ENCODE measurements at regions not wholly inside any gene's neighbourhood (a gene's known extent, or its start where the extent isn't known, plus 50 kb on each side); places are given as distances from the start of the nearest gene placed in this dataset.

GRCh38 chr3:161821591-161821990 lies 325.0 kb downstream of the OTOL1 start:
- 5% methylated on average over 1 of the region's 1 CpG for WGBS (ENCODE audit: missing lambda C conversion rate)
- H3K4me3 ChIP-seq = no peak overlapping the region
- ChIA-PET POLR2A (no interaction called here), CTCF (interaction anchor here (0.6 kb wide), 1 partner anchor 24 kb away, joined by 3 read pairs; no protein-coding TSS in a partner anchor)
- H3K4me2 ChIP-seq = no peak overlapping the region
- H3K27ac ChIP-seq = no peak overlapping the region
- no peaks in the 10 kb centered on the region for H3K9me3 ChIP-seq
- TF ChIP-seq HEYL (CRISPR knock-in tag; IDR thresholded peaks at IDR 0.05) (no peak), SMC3 (IDR thresholded peaks at IDR 0.05) (no peak), CHD2 (IDR thresholded peaks at IDR 0.05; ENCODE audit: low read length, partially characterized antibody) (no peak), MAX (IDR thresholded peaks at IDR 0.05) (no peak), MYC (IDR thresholded peaks at IDR 0.05; ENCODE audit: borderline replicate concordance, low read length) (no peak), PBX3 (IDR thresholded peaks at IDR 0.05) (no peak), ESRRA (IDR thresholded peaks at IDR 0.05; ENCODE audit: borderline replicate concordance, low read length) (no peak)
- H3K4me1 ChIP-seq = no peaks in the 10 kb centered on the region
- ATAC-seq = no peak
- FAIRE-seq = no peak
- DNase-seq (ENCODE audit: low read depth in 1 of 2, low spot score in 1 of 2) = peak in 1 of 2 experiments; percentile 3

DNA sequence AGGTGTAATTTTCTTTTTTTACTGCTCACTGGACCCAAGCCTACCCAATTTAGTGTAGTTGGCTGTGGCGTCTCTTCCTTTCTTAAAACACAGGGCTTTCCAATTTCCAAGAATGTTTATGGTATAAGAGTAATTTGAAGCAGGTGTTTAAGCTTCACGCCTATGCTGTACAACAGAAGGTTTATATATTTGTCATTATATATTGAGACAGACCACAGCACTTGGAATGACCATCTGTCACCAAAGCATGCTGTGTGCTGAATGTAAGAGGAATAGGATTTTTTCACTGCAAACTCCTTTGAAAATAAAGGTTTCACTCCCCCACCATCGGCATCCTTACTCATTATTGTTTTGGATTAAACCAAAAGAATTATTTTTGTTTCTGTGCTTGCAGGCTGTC lies 325.7 kb downstream of the OTOL1 start:
- H3K27ac ChIP-seq = no peak overlapping the region
- WGBS (ENCODE audit: missing lambda C conversion rate) = 56% methylated on average over 3 of the region's 3 CpGs
- no peak overlapping the region for H3K4me3 ChIP-seq
- DNase-seq (ENCODE audit: low read depth in 1 of 2, low spot score in 1 of 2) (no peak), ATAC-seq (no peak), FAIRE-seq (no peak)
- no peak overlapping the region for H3K4me2 ChIP-seq
- no peaks in the 10 kb centered on the region for H3K9me3 ChIP-seq
- ChIA-PET POLR2A (no interaction called here), CTCF (no interaction called here)
- TF ChIP-seq BCL3 (IDR thresholded peaks at IDR 0.05) = no peak
- TF ChIP-seq HEYL (CRISPR knock-in tag; IDR thresholded peaks at IDR 0.05) = no peak
- no peak for TF ChIP-seq FOXS1 (CRISPR knock-in tag; IDR thresholded peaks at IDR 0.05)
- TF ChIP-seq CBX2 (IDR thresholded peaks at IDR 0.05; ENCODE audit: borderline replicate concordance, low read depth) = no peak
- no peak for TF ChIP-seq FOSL2 (IDR thresholded peaks at IDR 0.05)
- TF ChIP-seq FOSL2 (CRISPR knock-in tag; IDR thresholded peaks at IDR 0.05) = no peak
- no peak for TF ChIP-seq ESRRA (IDR thresholded peaks at IDR 0.05; ENCODE audit: borderline replicate concordance, low read length)
- no peak for TF ChIP-seq POLR2AphosphoS2 (conservative IDR thresholded peaks at IDR 0.05; ENCODE audit: low read length)
- TF ChIP-seq EHF (CRISPR knock-in tag; IDR thresholded peaks at IDR 0.05) = no peak
- TF ChIP-seq FOSB (CRISPR knock-in tag; IDR thresholded peaks at IDR 0.05) = no peak
- no peak for TF ChIP-seq HOXB13 (CRISPR knock-in tag; IDR thresholded peaks at IDR 0.05; ENCODE audit: low read depth)
- TF ChIP-seq POLR2A (IDR thresholded peaks at IDR 0.05; ENCODE audit: low read length) = no peak
- no peaks in the 10 kb centered on the region for H3K4me1 ChIP-seq

GRCh38 chr3:161823910-161824309 lies 327.3 kb downstream of the OTOL1 start:
- WGBS (ENCODE audit: missing lambda C conversion rate) = 37% methylated on average over 3 of the region's 3 CpGs
- Histone ChIP-seq H3K9me3 (no peaks in the 10 kb centered on the region), H3K4me1 (no peaks in the 10 kb centered on the region), H3K27ac (no peak overlapping the region), H3K4me3 (no peak overlapping the region), H3K4me2 (no peak overlapping the region)
- ChIA-PET CTCF (no interaction called here), POLR2A (no interaction called here)
- no peak for TF ChIP-seq TFCP2L1 (CRISPR knock-in tag; IDR thresholded peaks at IDR 0.05)
- TF ChIP-seq MAFK (IDR thresholded peaks at IDR 0.05; ENCODE audit: partially characterized antibody) = peak; percentile 79
- ATAC-seq = no peak
- no peak for FAIRE-seq
- DNase-seq (ENCODE audit: low read depth in 1 of 2, low spot score in 1 of 2) = no peak

DNA sequence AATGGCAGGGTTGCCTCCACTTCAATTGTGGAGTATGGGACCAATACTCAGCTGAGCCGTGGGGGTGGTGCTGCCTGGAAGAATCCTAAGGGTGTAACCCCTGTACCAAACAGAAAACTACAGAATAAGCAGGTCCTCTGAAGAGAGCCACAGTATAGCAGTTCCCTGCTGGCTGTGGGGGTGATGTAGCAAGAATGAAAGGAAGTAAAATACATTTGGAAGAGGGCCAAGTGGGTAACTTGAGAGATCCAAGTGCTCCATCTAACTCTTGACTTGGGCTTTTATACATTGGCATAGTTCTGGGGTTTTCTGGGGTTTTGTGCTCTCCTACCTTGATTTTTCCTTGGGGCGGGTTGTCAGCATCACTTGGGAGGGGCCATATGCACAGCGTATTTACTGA lies 341.4 kb downstream of the OTOL1 start:
- no peak for FAIRE-seq
- 36% methylated on average over 3 of the region's 3 CpGs for WGBS (ENCODE audit: missing lambda C conversion rate)
- TF ChIP-seq FOXS1 (CRISPR knock-in tag; IDR thresholded peaks at IDR 0.05) (no peak), RNF2 (IDR thresholded peaks at IDR 0.05; ENCODE audit: borderline replicate concordance, low read depth) (no peak), SMC3 (IDR thresholded peaks at IDR 0.05) (no peak), CHD2 (IDR thresholded peaks at IDR 0.05; ENCODE audit: low read length, partially characterized antibody) (no peak), KDM1A (IDR thresholded peaks at IDR 0.05; ENCODE audit: low read depth) (no peak), ATOH8 (CRISPR knock-in tag; IDR thresholded peaks at IDR 0.05; ENCODE audit: low read depth) (no peak), KDM5A (IDR thresholded peaks at IDR 0.05) (no peak)
- Histone ChIP-seq H3K4me2 (no peak overlapping the region), H3K9me3 (no peaks in the 10 kb centered on the region), H3K27ac (no peak overlapping the region), H3K4me1 (no peaks in the 10 kb centered on the region), H3K4me3 (no peak overlapping the region)
- no peak for DNase-seq (ENCODE audit: low read depth in 1 of 2, low spot score in 1 of 2)
- CTCF ChIA-PET = no interaction called here
- ATAC-seq = no peak
- POLR2A ChIA-PET = no interaction called here

Measured in A549 (cell line).